HG03432 (cell line): ENCODE measurements at regions not wholly inside any gene's neighbourhood (a gene's known extent, or its start where the extent isn't known, plus 50 kb on each side); places are given as distances from the start of the nearest gene placed in this dataset.
"Not testable (repeated sequence)": the region's sequence is repeated elsewhere in the genome, so short reads cannot be mapped to it uniquely, and the experiment has no call there.

Experiments
- ATAC-seq: cut with Tn5 transposase; IDR thresholded peaks from one replicate; pipeline ENCODE4 v1.9.1; 2021; ENCODE audit warnings: mild to moderate bottlenecking, moderate library complexity; ENCODE audit not compliant: unreplicated experiment

- no peak for ATAC-seq
These were observed 82.8 kb upstream of the C7orf33 start for GRCh38 chr7:148507787-148508186.

- ATAC-seq, result no peak
These were observed 76.3 kb upstream of the C7orf33 start for GRCh38 chr7:148514236-148514635.

- no peak for ATAC-seq
These were observed 75.3 kb upstream of the C7orf33 start for GRCh38 chr7:148515237-148515636.

GRCh38 chr7:148515728-148516695 is 74.6 kb upstream of the C7orf33 start:
- no peak for ATAC-seq

GRCh38 chr7:148519386-148519785 is 71.2 kb upstream of the C7orf33 start:
- not testable (repeated sequence) for ATAC-seq

- ATAC-seq, result no peak
These were observed 69.3 kb upstream of the C7orf33 start for GRCh38 chr7:148521271-148521670.

GRCh38 chr7:148523550-148523949 is 67.0 kb upstream of the C7orf33 start:
- ATAC-seq, result no peak

- no peak for ATAC-seq
These were observed 65.9 kb upstream of the C7orf33 start for GRCh38 chr7:148524479-148525224.

- ATAC-seq, result peak; percentile 98
These were observed 62.8 kb upstream of the C7orf33 start for GRCh38 chr7:148527717-148528168.

- peak; percentile 88 for ATAC-seq
These were observed 55.3 kb upstream of the C7orf33 start for GRCh38 chr7:148535217-148535616.

GRCh38 chr7:148537435-148537834 is 53.1 kb upstream of the C7orf33 start:
- peak; percentile 70 for ATAC-seq

GRCh38 chr7:148540041-148540738 is 50.4 kb upstream of the C7orf33 start:
- ATAC-seq, result no peak
